HG02840 (cell line): ENCODE measurements at regions not wholly inside any gene's neighbourhood (a gene's known extent, or its start where the extent isn't known, plus 50 kb on each side); places are given as distances from the start of the nearest gene placed in this dataset.

Experiments
- ATAC-seq: cut with Tn5 transposase; IDR thresholded peaks from one replicate; pipeline ENCODE4 v1.9.1; 2021; ENCODE audit warnings: mild to moderate bottlenecking, moderate library complexity, moderate number of reproducible peaks; ENCODE audit not compliant: unreplicated experiment, low FRiP score

DNA sequence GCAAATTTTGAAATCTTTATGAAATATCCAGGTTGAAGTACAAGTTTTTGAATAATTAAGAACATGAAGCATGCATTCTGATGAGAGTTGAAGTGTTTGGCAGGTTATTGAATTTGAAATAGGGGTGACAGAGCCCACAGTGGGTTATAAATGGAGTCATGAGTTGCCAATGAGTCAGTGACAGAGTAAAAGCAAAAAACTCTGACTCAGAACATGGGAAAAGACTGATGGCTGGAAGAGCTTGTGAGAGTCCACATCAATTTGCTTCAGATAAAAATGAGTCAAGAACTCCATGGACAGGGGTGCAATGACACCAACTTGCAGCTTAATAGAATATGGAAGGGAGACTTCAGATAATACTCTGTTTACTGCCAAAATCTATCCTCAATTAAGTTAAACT lies 105.3 kb downstream of the SLC6A15 start:
- no peak for ATAC-seq

DNA sequence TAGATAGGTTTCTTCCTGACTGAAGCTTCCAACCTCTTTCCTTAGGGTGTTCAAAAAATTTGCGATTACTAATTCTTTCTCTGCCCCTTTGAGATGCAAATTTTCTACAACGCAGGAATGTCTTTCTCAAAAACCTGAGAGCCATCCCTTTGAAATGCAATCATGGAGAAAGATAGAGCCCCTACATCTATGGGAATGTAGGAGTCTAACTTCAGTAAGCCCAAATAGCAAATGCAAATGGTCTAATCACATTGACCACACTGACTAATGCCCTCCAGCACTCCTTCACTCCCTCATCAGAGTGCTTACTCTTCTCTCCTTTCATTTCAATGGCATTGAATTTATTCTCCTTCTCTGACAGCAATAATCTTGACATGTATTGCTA lies 107.1 kb downstream of the SLC6A15 start:
- ATAC-seq: no peak

GRCh38 chr12:84804691-84805473 lies 107.7 kb downstream of the SLC6A15 start:
- no peak for ATAC-seq

DNA sequence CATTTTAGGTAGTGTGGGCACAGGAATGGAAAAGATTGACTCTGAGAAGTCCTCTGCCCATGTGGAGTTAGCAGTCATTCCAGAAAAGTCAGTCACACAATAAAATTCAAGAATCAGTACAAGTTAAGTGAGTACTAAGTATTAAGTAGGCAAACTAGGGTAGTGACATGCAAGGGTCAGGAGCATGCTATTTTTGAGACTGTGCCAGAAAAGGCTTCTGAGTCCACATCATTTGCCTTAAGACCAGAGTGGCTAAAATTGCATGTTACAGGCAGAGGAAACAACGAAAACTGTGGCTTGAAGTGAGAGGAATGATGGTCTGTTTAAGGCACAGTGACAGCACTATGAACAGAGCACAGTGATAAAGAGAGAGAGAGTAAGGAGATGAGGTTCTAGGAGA lies 108.9 kb downstream of the SLC6A15 start:
- ATAC-seq: no peak

- ATAC-seq: no peak
These were observed 110.4 kb downstream of the SLC6A15 start for GRCh38 chr12:84802161-84802560.

- ATAC-seq: no peak
These were observed 118.8 kb downstream of the SLC6A15 start for GRCh38 chr12:84793558-84794367.

- ATAC-seq: no peak
These were observed 121.2 kb downstream of the SLC6A15 start for GRCh38 chr12:84791444-84791843.

DNA sequence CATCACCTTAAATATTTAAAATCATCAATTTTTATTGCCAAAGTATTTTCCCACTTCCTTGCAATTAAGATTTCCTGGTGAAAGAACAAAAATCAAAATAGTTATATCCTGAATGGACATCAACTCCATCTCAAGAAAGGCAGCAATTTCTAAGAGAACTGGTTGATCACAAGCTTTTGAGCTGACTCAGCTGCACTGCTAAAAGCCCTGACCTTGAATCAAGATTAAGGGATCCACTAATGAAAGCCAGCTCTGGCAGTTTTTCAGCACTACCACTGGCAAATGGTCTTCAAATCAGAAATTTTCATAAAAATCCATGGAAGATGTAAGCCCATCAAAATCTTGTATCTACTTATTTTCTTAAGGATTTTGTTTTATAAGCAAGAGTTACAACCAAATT lies 123.4 kb downstream of the SLC6A15 start:
- no peak for ATAC-seq

DNA sequence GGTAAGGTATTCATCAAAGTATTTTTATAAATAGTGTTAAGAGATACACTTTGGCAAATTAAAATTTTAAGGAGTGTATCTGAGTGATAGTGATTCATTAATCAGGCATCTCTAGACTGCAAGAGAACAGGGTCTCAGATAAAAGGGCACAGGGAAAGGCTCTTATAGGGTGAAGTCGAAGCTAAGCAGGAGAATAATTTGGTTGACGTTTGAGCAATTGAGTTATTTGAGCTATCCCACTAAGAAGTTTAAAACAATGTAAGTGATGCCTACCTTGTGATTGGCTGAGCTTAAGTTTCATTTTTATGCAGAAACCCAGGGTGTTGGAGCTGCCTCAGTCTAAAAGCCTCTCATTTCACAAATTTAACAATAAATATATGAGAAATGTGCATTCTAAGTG lies 125.3 kb downstream of the SLC6A15 start:
- ATAC-seq: no peak

- ATAC-seq: no peak
These were observed 126.0 kb downstream of the SLC6A15 start for GRCh38 chr12:84786622-84787021.

- no peak for ATAC-seq
These were observed 126.6 kb downstream of the SLC6A15 start for GRCh38 chr12:84785951-84786350.

- ATAC-seq: no peak
These were observed 127.3 kb downstream of the SLC6A15 start for GRCh38 chr12:84785281-84785680.

DNA sequence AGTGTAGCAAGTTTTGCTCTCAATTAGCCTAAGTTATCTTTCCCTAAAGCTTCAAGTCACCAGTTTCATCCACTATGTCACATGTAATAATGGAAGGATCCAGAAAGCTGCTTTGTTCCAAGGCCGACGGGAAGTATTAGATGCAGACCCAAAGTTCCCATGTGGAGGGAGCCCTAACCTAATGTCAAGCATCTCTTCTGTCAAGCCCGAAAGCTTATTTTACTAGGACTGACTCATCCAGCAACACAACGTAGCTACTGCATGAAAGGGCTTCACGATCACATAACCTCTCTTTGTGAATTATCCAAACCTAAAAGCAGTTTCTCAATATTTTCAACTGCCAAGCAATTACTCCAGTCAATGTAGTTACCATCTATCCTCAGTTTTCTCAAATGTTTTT lies 133.4 kb downstream of the SLC6A15 start:
- ATAC-seq: no peak

- no peak for ATAC-seq
These were observed 140.3 kb downstream of the SLC6A15 start for GRCh38 chr12:84772281-84772680.

GRCh38 chr12:84767079-84767478 lies 145.5 kb downstream of the SLC6A15 start:
- no peak for ATAC-seq

- ATAC-seq: no peak
These were observed 146.2 kb downstream of the SLC6A15 start for GRCh38 chr12:84766375-84766774.

- ATAC-seq: no peak
These were observed 148.6 kb downstream of the SLC6A15 start for GRCh38 chr12:84764001-84764400.

DNA sequence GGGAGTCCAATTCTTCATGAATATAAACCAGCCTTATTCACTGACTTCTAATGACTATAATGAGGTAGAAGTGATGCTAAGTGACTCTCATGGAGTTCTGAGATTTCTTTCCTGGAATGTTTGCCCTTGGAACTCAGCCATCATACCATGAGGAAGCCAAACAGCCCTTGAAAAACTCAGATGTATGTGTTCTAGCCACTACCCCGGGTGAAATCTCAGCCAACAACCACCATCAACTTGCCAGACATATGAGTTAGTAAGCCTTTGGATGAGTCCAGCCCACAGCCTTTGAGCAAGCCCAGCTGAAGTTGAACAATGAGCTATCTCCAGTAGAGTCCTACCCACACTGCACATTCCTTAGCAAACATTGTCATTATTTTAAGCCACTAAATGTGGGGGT lies 149.5 kb downstream of the SLC6A15 start:
- ATAC-seq: no peak

DNA sequence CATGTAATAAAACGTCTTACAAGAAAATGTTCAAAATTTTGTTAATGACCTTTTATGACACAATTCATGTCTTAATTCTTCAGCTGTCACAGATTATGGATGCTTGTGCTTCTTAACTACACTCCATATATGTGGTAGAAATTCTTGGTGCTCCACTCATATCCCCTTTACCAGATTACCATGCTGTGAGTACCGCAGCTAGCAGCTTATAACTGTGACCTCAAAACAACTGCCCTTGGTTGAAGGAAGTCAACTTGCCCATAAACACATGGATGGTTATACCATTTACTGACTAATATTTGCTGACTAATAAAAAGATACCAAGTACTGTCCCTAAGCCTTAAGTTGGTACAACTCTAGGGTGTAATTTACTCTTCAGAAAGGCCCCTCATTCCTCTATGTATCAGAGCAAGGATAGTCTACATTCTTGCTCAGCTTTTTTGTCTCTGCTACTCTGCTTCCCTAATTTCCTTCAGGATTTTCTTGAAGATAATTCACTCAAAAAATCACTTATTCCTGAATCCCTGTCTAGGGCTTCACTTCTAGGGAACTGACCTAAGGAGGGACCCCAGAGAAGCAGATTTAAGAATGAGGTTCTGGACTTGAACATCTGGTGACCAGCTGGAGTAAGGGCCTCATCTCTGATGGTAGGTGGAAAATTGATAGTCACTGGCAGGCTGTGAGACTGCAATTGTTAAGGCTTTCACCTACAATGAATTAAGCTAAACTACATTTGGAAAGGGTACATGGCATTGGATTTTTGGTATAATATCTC lies 152.3 kb downstream of the SLC6A15 start:
- ATAC-seq: no peak

DNA sequence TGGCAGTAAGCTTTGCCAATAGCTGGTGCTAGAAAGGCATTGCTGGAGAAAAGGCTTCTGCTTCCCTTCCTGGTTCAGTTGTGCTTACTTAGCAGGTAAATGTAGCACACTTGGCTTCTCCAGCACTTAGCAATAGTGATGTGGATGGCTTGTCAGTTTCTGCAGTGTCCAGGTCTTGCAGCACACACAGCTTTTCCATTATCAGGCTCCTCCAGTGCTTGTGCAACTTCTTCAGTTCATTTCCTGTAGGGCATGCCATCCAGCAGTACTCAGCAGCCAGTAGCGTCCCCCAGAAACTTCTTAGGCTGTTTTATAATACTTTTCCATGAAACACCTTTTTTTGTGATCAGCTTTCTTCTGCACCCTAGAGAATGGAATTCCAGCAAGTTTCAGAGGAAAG lies 154.6 kb downstream of the SLC6A15 start:
- no peak for ATAC-seq

- ATAC-seq: no peak
These were observed 155.6 kb downstream of the SLC6A15 start for GRCh38 chr12:84756961-84757360.
